ENCODE measurements at regions not wholly inside any gene's neighbourhood (a gene's known extent, or its start where the extent isn't known, plus 50 kb on each side); places are given as distances from the start of the nearest gene placed in this dataset.
"Not testable (repeated sequence)": the region's sequence is repeated elsewhere in the genome, so short reads cannot be mapped to it uniquely, and the experiment has no call there.

DNA sequence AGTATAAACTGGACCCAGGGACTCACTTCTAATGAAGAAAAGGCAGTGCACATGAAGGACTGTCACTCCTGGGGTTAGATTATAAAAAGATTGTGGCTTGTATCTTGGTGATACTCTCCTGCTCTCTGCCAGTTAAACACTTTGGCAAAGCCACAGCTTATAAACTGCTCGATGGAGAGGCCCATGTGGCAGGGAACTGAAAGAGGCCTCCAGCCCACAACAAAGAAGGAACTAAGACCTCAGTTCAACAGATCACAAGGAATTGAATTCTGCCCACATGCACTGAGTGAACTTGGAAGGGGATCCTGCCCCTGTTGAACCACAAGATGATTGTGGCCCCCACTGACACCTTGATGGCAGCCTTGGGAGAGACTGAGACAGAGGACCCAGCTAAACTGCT lies 363.8 kb downstream of the CBLN4 start:
- H3K4me3 Mint-ChIP-seq = no peak overlapping the region
- no peaks in the 10 kb centered on the region for H3K27me3 Mint-ChIP-seq
- ATAC-seq (ENCODE audit: low read depth) (no peak), DNase-seq (no peak)
- ChIA-PET POLR2A (no interaction called here), CTCF (no interaction called here)
- TF ChIP-seq, protein P1, sequence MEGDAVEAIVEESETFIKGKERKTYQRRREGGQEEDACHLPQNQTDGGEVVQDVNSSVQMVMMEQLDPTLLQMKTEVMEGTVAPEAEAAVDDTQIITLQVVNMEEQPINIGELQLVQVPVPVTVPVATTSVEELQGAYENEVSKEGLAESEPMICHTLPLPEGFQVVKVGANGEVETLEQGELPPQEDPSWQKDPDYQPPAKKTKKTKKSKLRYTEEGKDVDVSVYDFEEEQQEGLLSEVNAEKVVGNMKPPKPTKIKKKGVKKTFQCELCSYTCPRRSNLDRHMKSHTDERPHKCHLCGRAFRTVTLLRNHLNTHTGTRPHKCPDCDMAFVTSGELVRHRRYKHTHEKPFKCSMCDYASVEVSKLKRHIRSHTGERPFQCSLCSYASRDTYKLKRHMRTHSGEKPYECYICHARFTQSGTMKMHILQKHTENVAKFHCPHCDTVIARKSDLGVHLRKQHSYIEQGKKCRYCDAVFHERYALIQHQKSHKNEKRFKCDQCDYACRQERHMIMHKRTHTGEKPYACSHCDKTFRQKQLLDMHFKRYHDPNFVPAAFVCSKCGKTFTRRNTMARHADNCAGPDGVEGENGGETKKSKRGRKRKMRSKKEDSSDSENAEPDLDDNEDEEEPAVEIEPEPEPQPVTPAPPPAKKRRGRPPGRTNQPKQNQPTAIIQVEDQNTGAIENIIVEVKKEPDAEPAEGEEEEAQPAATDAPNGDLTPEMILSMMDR (IDR thresholded peaks at IDR 0.05) = no peak
- H3K36me3 Mint-ChIP-seq (ENCODE audit: low read depth) = no peaks in the 10 kb centered on the region
- intact Hi-C loops (cut with micrococcal nuclease) = no loop called here
- no peak overlapping the region for H3K27ac Mint-ChIP-seq
- peaks cover 7% of the 10 kb centered on the region for H3K9me3 Mint-ChIP-seq
- no peaks in the 10 kb centered on the region for H3K4me1 Mint-ChIP-seq

DNA sequence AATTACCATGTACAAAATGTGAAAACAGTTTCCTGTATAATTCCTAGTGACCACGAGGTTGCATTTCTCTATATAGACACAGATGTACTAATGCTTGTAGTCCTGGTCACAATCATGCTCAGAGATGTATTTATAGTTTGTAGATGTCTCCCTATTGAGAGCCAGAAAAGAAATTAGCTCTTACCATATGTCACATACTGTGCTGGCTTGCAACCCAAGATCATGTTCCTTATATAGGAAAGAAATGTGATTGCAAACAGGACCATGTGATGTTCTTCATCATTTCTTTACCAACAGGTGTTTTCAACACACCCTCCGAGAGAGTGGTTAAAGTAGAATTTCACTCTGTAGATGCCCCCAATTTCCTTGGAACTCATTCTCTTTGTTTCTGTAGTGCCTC lies 369.4 kb downstream of the CBLN4 start:
- peaks cover 3% of the 10 kb centered on the region for H3K9me3 Mint-ChIP-seq
- no peaks in the 10 kb centered on the region for H3K4me1 Mint-ChIP-seq
- POLR2A ChIA-PET = no interaction called here
- no peaks in the 10 kb centered on the region for H3K36me3 Mint-ChIP-seq (ENCODE audit: low read depth)
- TF ChIP-seq, protein P1 (IDR thresholded peaks at IDR 0.05) = no peak
- DNase-seq (no peak), ATAC-seq (ENCODE audit: low read depth) (no peak)
- no peak overlapping the region for H3K27ac Mint-ChIP-seq
- no peaks in the 10 kb centered on the region for H3K27me3 Mint-ChIP-seq
- H3K4me3 Mint-ChIP-seq = no peak overlapping the region
- CTCF ChIA-PET = no interaction called here
- intact Hi-C loops (cut with micrococcal nuclease) = no loop called here

DNA sequence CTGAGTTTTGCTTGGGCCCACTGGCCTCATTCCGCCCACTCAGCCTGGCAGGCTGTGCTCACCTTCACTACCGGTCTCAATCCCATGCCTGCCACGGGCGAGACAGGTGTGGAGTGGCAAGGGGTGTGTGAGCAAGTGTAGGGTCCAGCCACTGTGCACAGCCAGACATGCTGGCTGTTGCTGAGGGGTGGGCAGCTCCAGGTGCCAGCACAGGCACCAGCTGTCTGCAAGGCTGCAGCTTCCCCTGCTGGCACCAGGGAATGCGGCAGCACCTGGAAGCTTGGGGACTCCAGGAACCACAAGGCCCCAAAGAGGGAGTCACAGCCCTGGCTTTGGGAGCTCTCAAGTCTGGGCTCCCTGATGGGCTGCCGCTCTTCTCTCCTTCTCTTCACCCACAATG lies 372.7 kb downstream of the CBLN4 start:
- H3K4me1 Mint-ChIP-seq = no peaks in the 10 kb centered on the region
- POLR2A ChIA-PET = no interaction called here
- TF ChIP-seq, protein P1 (IDR thresholded peaks at IDR 0.05) = no peak

DNA sequence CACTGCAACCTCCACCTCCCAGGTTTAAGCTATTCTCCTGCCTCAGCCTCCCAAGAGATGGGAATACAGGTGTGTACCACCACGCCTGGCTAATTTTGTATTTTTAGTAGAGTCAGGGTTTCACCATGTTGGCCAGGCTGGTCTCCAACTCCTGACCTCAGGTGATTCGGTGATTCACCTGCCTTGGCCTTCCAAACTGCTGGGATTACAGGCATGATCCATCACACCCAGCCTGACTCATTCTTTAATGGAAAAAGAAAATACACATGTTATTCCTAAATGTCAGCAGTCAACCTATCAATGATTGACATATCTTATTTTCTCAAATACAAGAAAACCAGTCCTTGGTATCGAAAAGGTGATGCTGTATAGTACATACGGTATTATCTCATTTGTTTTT lies 376.2 kb downstream of the CBLN4 start:
- H3K4me3 Mint-ChIP-seq; CTCF ChIA-PET; H3K27me3 Mint-ChIP-seq; H3K9me3 Mint-ChIP-seq; POLR2A ChIA-PET; DNase-seq; intact Hi-C loops (cut with micrococcal nuclease); ATAC-seq (ENCODE audit: low read depth); H3K4me1 Mint-ChIP-seq; H3K36me3 Mint-ChIP-seq (ENCODE audit: low read depth); H3K27ac Mint-ChIP-seq: not testable (repeated sequence)

More for the DNA sequence above, 372.7 kb downstream of the CBLN4 start:
- no peak overlapping the region for H3K27ac Mint-ChIP-seq
- H3K4me3 Mint-ChIP-seq = no peak overlapping the region
- H3K9me3 Mint-ChIP-seq = peaks cover 3% of the 10 kb centered on the region
- intact Hi-C loops (cut with micrococcal nuclease) = no loop called here
- CTCF ChIA-PET = no interaction called here
- no peaks in the 10 kb centered on the region for H3K36me3 Mint-ChIP-seq (ENCODE audit: low read depth)
- no peaks in the 10 kb centered on the region for H3K27me3 Mint-ChIP-seq
- DNase-seq = no peak
- ATAC-seq (ENCODE audit: low read depth) = no peak

DNA sequence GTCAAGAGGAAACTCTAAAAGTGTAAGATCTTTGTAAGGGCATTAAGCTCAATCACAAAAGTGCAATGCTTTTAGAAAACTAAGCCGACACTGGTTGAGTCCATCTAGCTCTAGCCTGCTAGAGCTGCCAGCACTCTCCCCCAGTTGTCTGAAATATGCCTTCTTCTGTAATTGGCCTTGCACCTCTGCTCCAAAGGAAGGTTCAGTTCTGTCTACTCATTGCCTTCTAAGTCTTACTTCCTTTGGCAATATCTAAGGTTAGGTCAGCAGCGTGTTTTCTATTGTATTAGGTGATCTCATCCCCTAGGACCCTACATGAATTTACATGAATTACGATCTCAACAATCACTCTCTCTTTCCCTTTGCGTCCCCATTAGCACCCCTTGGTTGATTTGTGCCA lies 378.6 kb downstream of the CBLN4 start:
- DNase-seq = no peak
- Mint-ChIP-seq H3K36me3 (ENCODE audit: low read depth) (no peaks in the 10 kb centered on the region), H3K4me3 (no peak overlapping the region), H3K9me3 (peaks cover 6% of the 10 kb centered on the region), H3K4me1 (no peaks in the 10 kb centered on the region), H3K27ac (no peak overlapping the region), H3K27me3 (no peaks in the 10 kb centered on the region)
- intact Hi-C loops (cut with micrococcal nuclease) = no loop called here
- ChIA-PET CTCF (no interaction called here), POLR2A (no interaction called here)
- TF ChIP-seq, protein P1 (IDR thresholded peaks at IDR 0.05) = no peak
- no peak for ATAC-seq (ENCODE audit: low read depth)

DNA sequence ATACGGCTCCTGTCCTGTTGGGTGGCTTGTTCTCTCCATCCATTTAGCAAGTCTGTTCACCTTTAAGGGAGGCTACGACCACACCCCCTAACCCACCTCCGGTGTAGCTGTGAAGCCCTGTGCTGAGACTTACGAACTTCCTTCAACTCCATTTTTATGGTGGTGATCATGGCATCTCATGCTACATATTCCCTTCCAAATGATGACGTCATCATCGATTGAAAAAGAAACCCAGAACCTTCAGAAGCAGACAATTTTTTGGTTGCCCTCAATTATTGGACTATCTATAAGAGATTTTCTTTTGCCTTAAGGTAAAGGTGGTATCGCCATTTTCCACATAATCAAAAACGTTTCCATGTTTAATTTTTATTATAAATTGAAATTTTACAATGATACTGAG lies 389.0 kb downstream of the CBLN4 start:
- intact Hi-C loops (cut with micrococcal nuclease) = no loop called here
- TF ChIP-seq, protein P1 (IDR thresholded peaks at IDR 0.05) = no peak
- POLR2A ChIA-PET = no interaction called here

More for the DNA sequence above, 389.0 kb downstream of the CBLN4 start:
- H3K27ac Mint-ChIP-seq = no peak overlapping the region
- no peaks in the 10 kb centered on the region for H3K4me1 Mint-ChIP-seq
- CTCF ChIA-PET = no interaction called here
- H3K27me3 Mint-ChIP-seq = no peaks in the 10 kb centered on the region
- no peak overlapping the region for H3K4me3 Mint-ChIP-seq
- peaks cover 9% of the 10 kb centered on the region for H3K9me3 Mint-ChIP-seq
- no peaks in the 10 kb centered on the region for H3K36me3 Mint-ChIP-seq (ENCODE audit: low read depth)
- ATAC-seq (ENCODE audit: low read depth) (no peak), DNase-seq (no peak)

Measured in activated B cell treated with CpG ODN at 0.5 μM for 24 hours (primary cell).